ENCODE measurements at regions not wholly inside any gene's neighbourhood (a gene's known extent, or its start where the extent isn't known, plus 50 kb on each side); places are given as distances from the start of the nearest gene placed in this dataset.

- H3K27me3 ChIP-seq (ENCODE audit: control insufficient read depth, insufficient read depth, low read length) = no peaks in the 10 kb centered on the region
- Mint-ChIP-seq H3K4me1 (peaks cover 11 to 23% of the 10 kb centered on the region in 2 donors), H3K9me3 (no peaks in the 10 kb centered on the region), H3K36me3 (no peaks in the 10 kb centered on the region), H3K27ac (no peak overlapping the region), H3K4me3 (no peak overlapping the region), H3K27me3 (ENCODE audit: low read depth in 2 of 2) (peaks cover 6 to 10% of the 10 kb centered on the region in 2 donors)
- no peak overlapping the region for H3K4me3 ChIP-seq (ENCODE audit: low read length)
- intact Hi-C loops (cut with micrococcal nuclease) = no loop called here
- no peaks in the 10 kb centered on the region for H3K36me3 ChIP-seq (ENCODE audit: control insufficient read depth, insufficient read depth, low read length)
- no peaks in the 10 kb centered on the region for H3K9me3 ChIP-seq (ENCODE audit: control insufficient read depth, insufficient read depth, low read length)
- H3K4me1 ChIP-seq (ENCODE audit: control insufficient read depth, insufficient read depth, low read length) = no peaks in the 10 kb centered on the region
- DNase-seq (no peak), ATAC-seq (no peak)
- no peak overlapping the region for H3K27ac ChIP-seq (ENCODE audit: low read length)
- TF ChIP-seq CTCF (IDR thresholded peaks at IDR 0.05) = no peak
Observed at GRCh38 chr14:85909581-85909980, 379.6 kb downstream of the FLRT2 start.

- no peaks in the 10 kb centered on the region for H3K36me3 Mint-ChIP-seq
- peaks cover 6 to 10% of the 10 kb centered on the region in 2 donors for H3K27me3 Mint-ChIP-seq (ENCODE audit: low read depth in 2 of 2)
- no peak overlapping the region for H3K4me3 Mint-ChIP-seq
- H3K9me3 Mint-ChIP-seq = no peaks in the 10 kb centered on the region
- ATAC-seq = no peak
- Histone ChIP-seq H3K9me3 (ENCODE audit: control insufficient read depth, insufficient read depth, low read length) (no peaks in the 10 kb centered on the region), H3K4me3 (ENCODE audit: low read length) (no peak overlapping the region), H3K27ac (ENCODE audit: low read length) (no peak overlapping the region), H3K36me3 (ENCODE audit: control insufficient read depth, insufficient read depth, low read length) (no peaks in the 10 kb centered on the region), H3K4me1 (ENCODE audit: control insufficient read depth, insufficient read depth, low read length) (no peaks in the 10 kb centered on the region), H3K27me3 (ENCODE audit: control insufficient read depth, insufficient read depth, low read length) (no peaks in the 10 kb centered on the region)
- no peak overlapping the region for H3K27ac Mint-ChIP-seq
- DNase-seq = no peak
- peaks cover 11 to 23% of the 10 kb centered on the region in 2 donors for H3K4me1 Mint-ChIP-seq
- TF ChIP-seq CTCF (IDR thresholded peaks at IDR 0.05) = no peak
- intact Hi-C loops (cut with micrococcal nuclease) = no loop called here
- WGBS (ENCODE audit: insufficient coverage) = 50% methylated on average over 2 of the region's 2 CpGs
Observed at GRCh38 chr14:85907536-85907935, 377.6 kb downstream of the FLRT2 start.

- H3K27ac ChIP-seq (ENCODE audit: low read length) = no peak overlapping the region
- Mint-ChIP-seq H3K27me3 (ENCODE audit: low read depth in 2 of 2) (no peaks in the 10 kb centered on the region), H3K9me3 (no peaks in the 10 kb centered on the region), H3K36me3 (no peaks in the 10 kb centered on the region), H3K4me1 (peaks cover 0 to 5% of the 10 kb centered on the region in 2 donors), H3K27ac (no peak overlapping the region), H3K4me3 (no peak overlapping the region)
- intact Hi-C loops (cut with micrococcal nuclease) = no loop called here
- no peaks in the 10 kb centered on the region for H3K4me1 ChIP-seq (ENCODE audit: control insufficient read depth, insufficient read depth, low read length)
- ATAC-seq (no peak), DNase-seq (no peak)
- H3K4me3 ChIP-seq (ENCODE audit: low read length) = no peak overlapping the region
- H3K36me3 ChIP-seq (ENCODE audit: control insufficient read depth, insufficient read depth, low read length) = no peaks in the 10 kb centered on the region
- H3K27me3 ChIP-seq (ENCODE audit: control insufficient read depth, insufficient read depth, low read length) = no peaks in the 10 kb centered on the region
- no peak for TF ChIP-seq CTCF (IDR thresholded peaks at IDR 0.05)
- no peaks in the 10 kb centered on the region for H3K9me3 ChIP-seq (ENCODE audit: control insufficient read depth, insufficient read depth, low read length)
Observed at GRCh38 chr14:85897808-85898207, 367.9 kb downstream of the FLRT2 start.

DNA sequence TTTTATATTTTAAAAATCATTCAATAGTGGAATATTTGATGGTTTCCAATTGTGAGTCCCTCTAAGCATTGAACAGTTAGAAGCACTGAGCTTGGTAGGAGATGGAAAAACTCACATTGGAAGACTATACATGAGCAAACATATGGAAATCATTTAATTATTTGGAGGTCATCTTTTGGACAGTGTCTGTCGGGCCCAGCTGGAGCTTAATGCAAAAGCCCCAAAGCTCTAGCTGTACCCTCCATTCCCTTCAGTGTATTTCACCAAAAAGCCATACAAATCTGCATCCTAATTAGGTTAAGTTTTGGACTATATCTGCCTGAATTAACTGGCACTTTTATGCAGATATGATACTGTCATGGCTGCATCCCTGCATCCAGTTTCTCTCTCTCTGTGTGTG is 365.7 kb downstream of the FLRT2 start:
- intact Hi-C loops (cut with micrococcal nuclease) = no loop called here
- no peak for TF ChIP-seq CTCF (IDR thresholded peaks at IDR 0.05)
- Mint-ChIP-seq H3K4me3 (no peak overlapping the region), H3K36me3 (no peaks in the 10 kb centered on the region), H3K4me1 (peaks cover 0 to 5% of the 10 kb centered on the region in 2 donors), H3K9me3 (no peaks in the 10 kb centered on the region), H3K27me3 (ENCODE audit: low read depth in 2 of 2) (no peaks in the 10 kb centered on the region), H3K27ac (no peak overlapping the region)
- WGBS (ENCODE audit: insufficient coverage) = 100% methylated on average over 1 of the region's 1 CpG
- H3K9me3 ChIP-seq (ENCODE audit: control insufficient read depth, insufficient read depth, low read length) = no peaks in the 10 kb centered on the region
- H3K27me3 ChIP-seq (ENCODE audit: control insufficient read depth, insufficient read depth, low read length) = no peaks in the 10 kb centered on the region
- DNase-seq (no peak), ATAC-seq (no peak)
- H3K27ac ChIP-seq (ENCODE audit: low read length) = no peak overlapping the region
- no peaks in the 10 kb centered on the region for H3K4me1 ChIP-seq (ENCODE audit: control insufficient read depth, insufficient read depth, low read length)
- no peaks in the 10 kb centered on the region for H3K36me3 ChIP-seq (ENCODE audit: control insufficient read depth, insufficient read depth, low read length)
- H3K4me3 ChIP-seq (ENCODE audit: low read length) = no peak overlapping the region
